Suprapubic skin (tissue), 4 donors: ENCODE measurements at regions not wholly inside any gene's neighbourhood (a gene's known extent, or its start where the extent isn't known, plus 50 kb on each side); places are given as distances from the start of the nearest gene placed in this dataset.

Experiments used
- CTCF ChIP-seq, 2 donors: fragments of 200-600 bp in 1 of 2; fragments of 450-650 bp in 1 of 2; sonication (generic) in 1 of 2; IDR thresholded peaks; one replicate each; pipeline ENCODE4 v1.5.1; 2016 to 2019; ENCODE audit warnings: antibody characterized with exemption in 2 of 2, mild to moderate bottlenecking in 1 of 2, moderate library complexity in 1 of 2
- EP300 ChIP-seq: sonication (generic); formaldehyde crosslinking; IDR thresholded peaks from one replicate; pipeline ENCODE4 v1.6.1; 2017; ENCODE audit warnings: antibody characterized with exemption
- POLR2A ChIP-seq, 2 donors: fragments of 450-650 bp; IDR thresholded peaks; one replicate each; pipeline ENCODE4 v1.6.1; 2017; ENCODE audit warnings: antibody characterized with exemption in 2 of 2, mild to moderate bottlenecking in 2 of 2, moderate library complexity in 2 of 2
- POLR2AphosphoS5 ChIP-seq, 3 donors: sonication (generic); formaldehyde crosslinking; IDR thresholded peaks; one replicate each; pipeline ENCODE4 v1.6.1; 2017; ENCODE audit warnings: antibody characterized with exemption in 3 of 3

GRCh38 chr6:818196-818595 is 125.3 kb upstream of the EXOC2 start:
- TF ChIP-seq CTCF (IDR thresholded peaks at IDR 0.05) (no peak), POLR2A (IDR thresholded peaks at IDR 0.05) (no peak), POLR2AphosphoS5 (IDR thresholded peaks at IDR 0.05) (no peak), EP300 (no peak)
